ENCODE measurements at regions not wholly inside any gene's neighbourhood (a gene's known extent, or its start where the extent isn't known, plus 50 kb on each side); places are given as distances from the start of the nearest gene placed in this dataset.

GRCh38 chr20:51313358-51313827 lies 229.1 kb downstream of the NFATC2 start:
- no peak for TF ChIP-seq CTCF (IDR thresholded peaks at IDR 0.05)
- TF ChIP-seq EZH2phosphoT487 (IDR thresholded peaks at IDR 0.05; ENCODE audit: borderline replicate concordance, low read depth), result no peak
- no peak for TF ChIP-seq POLR2AphosphoS5 (IDR thresholded peaks at IDR 0.05; ENCODE audit: low read depth, low read length)
- no peak for TF ChIP-seq TEAD4 (IDR thresholded peaks at IDR 0.05; ENCODE audit: borderline replicate concordance, insufficient read depth)
- TF ChIP-seq RCOR1 (IDR thresholded peaks at IDR 0.05; ENCODE audit: low read length), result no peak
- no peak for TF ChIP-seq ELF1 (IDR thresholded peaks at IDR 0.05)
- TF ChIP-seq GABPA (IDR thresholded peaks at IDR 0.05; ENCODE audit: low read depth), result no peak

Data from SK-N-SH (cell line).